Femur (tissue), 1 donor: ENCODE measurements at regions not wholly inside any gene's neighbourhood (a gene's known extent, or its start where the extent isn't known, plus 50 kb on each side); places are given as distances from the start of the nearest gene placed in this dataset.
"Not testable (repeated sequence)": the region's sequence is repeated elsewhere in the genome, so short reads cannot be mapped to it uniquely, and the experiment has no call there.

Experiments used
- DNase-seq: peaks from one replicate; pipeline ENCODE4 v3.0.0-alpha.2; 2017

GRCh38 chr6:5896476-5897200 is 110.1 kb downstream of the NRN1 start:
- no peak for DNase-seq

GRCh38 chr6:5894357-5894756 is 112.4 kb downstream of the NRN1 start:
- DNase-seq: no peak

GRCh38 chr6:5893295-5893694 is 113.4 kb downstream of the NRN1 start:
- DNase-seq: no peak

GRCh38 chr6:5892669-5893068 is 114.1 kb downstream of the NRN1 start:
- no peak for DNase-seq

GRCh38 chr6:5878792-5879191 is 127.9 kb downstream of the NRN1 start:
- DNase-seq: no peak

- no peak for DNase-seq
Observed at GRCh38 chr6:5876076-5876475, 130.6 kb downstream of the NRN1 start.

GRCh38 chr6:5873976-5874375 is 132.7 kb downstream of the NRN1 start:
- not testable (repeated sequence) for DNase-seq

- no peak for DNase-seq
Observed at GRCh38 chr6:5871296-5871695, 135.4 kb downstream of the NRN1 start.

- DNase-seq: no peak
Observed at GRCh38 chr6:5869676-5870075, 137.0 kb downstream of the NRN1 start.

- no peak for DNase-seq
Observed at GRCh38 chr6:5869261-5869660, 137.5 kb downstream of the NRN1 start.

GRCh38 chr6:5866547-5867051 is 140.1 kb downstream of the NRN1 start:
- no peak for DNase-seq

- DNase-seq: no peak
Observed at GRCh38 chr6:5865506-5866031, 141.2 kb downstream of the NRN1 start.

GRCh38 chr6:5860849-5861248 is 145.9 kb downstream of the NRN1 start:
- DNase-seq: no peak

GRCh38 chr6:5855787-5856470 is 150.8 kb downstream of the NRN1 start:
- no peak for DNase-seq

- no peak for DNase-seq
Observed at GRCh38 chr6:5854899-5855298, 151.8 kb downstream of the NRN1 start.

- peak; percentile 74 for DNase-seq
Observed at GRCh38 chr6:5851261-5851757, 155.4 kb downstream of the NRN1 start.

- DNase-seq: no peak
Observed at GRCh38 chr6:5850848-5851255, 155.9 kb downstream of the NRN1 start.

- no peak for DNase-seq
Observed at GRCh38 chr6:5846889-5847288, 159.8 kb downstream of the NRN1 start.

- no peak for DNase-seq
Observed at GRCh38 chr6:5846335-5846734, 160.4 kb downstream of the NRN1 start.

GRCh38 chr6:5843078-5843477 is 163.6 kb downstream of the NRN1 start:
- DNase-seq: no peak

- DNase-seq: no peak
Observed at GRCh38 chr6:5840734-5841390, 165.9 kb downstream of the NRN1 start.

- DNase-seq: no peak
Observed at GRCh38 chr6:5838656-5839396, 167.9 kb downstream of the NRN1 start.

- DNase-seq: no peak
Observed at GRCh38 chr6:5837323-5837722, 169.4 kb downstream of the NRN1 start.
